GM12873 (cell line): ENCODE measurements at regions not wholly inside any gene's neighbourhood (a gene's known extent, or its start where the extent isn't known, plus 50 kb on each side); places are given as distances from the start of the nearest gene placed in this dataset.

Source experiments
- CTCF ChIP-seq: IDR thresholded peaks from 2 replicates; pipeline ENCODE4 v1.5.1; 2012; ENCODE audit warnings: low read depth, mild to moderate bottlenecking, moderate library complexity, low read length, control low read depth; ENCODE audit not compliant: insufficient read depth; ENCODE audit errors: missing control alignments

- no peak for TF ChIP-seq CTCF
Measured at GRCh38 chr2:35931626-35932025, 424.0 kb upstream of the CRIM1 start.

GRCh38 chr2:35931115-35931514 lies 424.5 kb upstream of the CRIM1 start:
- no peak for TF ChIP-seq CTCF

GRCh38 chr2:35929551-35929950 lies 426.0 kb upstream of the CRIM1 start:
- TF ChIP-seq CTCF: no peak

GRCh38 chr2:35920061-35920460 lies 435.5 kb upstream of the CRIM1 start:
- TF ChIP-seq CTCF: no peak

GRCh38 chr2:35915261-35915660 lies 440.3 kb upstream of the CRIM1 start:
- TF ChIP-seq CTCF: no peak

- no peak for TF ChIP-seq CTCF
Measured at GRCh38 chr2:35891936-35892335, 463.6 kb upstream of the CRIM1 start.

GRCh38 chr2:35891528-35891927 lies 464.1 kb upstream of the CRIM1 start:
- no peak for TF ChIP-seq CTCF
